ENCODE measurements at regions not wholly inside any gene's neighbourhood (a gene's known extent, or its start where the extent isn't known, plus 50 kb on each side); places are given as distances from the start of the nearest gene placed in this dataset.

GRCh38 chr5:154562244-154562880, 84.3 kb upstream of the HAND1 start:
- intact Hi-C loops (cut with micrococcal nuclease), result no loop called here
- no peak overlapping the region for H3K4me3 Mint-ChIP-seq
- CTCF ChIA-PET, result interaction anchor here (1.2 to 1.4 kb wide), 2 partner anchors 42 to 78 kb away, joined by 3 to 5 read pairs; no protein-coding TSS in a partner anchor
- H3K27me3 Mint-ChIP-seq, result peaks cover 28% of the 10 kb centered on the region
- DNase-seq (no peak), ATAC-seq (no peak)
- no peaks in the 10 kb centered on the region for H3K36me3 Mint-ChIP-seq (ENCODE audit: low read depth)
- no peak overlapping the region for H3K27ac Mint-ChIP-seq
- no peaks in the 10 kb centered on the region for H3K9me3 Mint-ChIP-seq
- POLR2A ChIA-PET, result no interaction called here
- peaks cover 3% of the 10 kb centered on the region for H3K4me1 Mint-ChIP-seq (ENCODE audit: low read depth)
- no peak for TF ChIP-seq CTCF (IDR thresholded peaks at IDR 0.05)

- ATAC-seq (no peak), DNase-seq (no peak)
- Mint-ChIP-seq H3K4me1 (ENCODE audit: low read depth) (peaks cover 3% of the 10 kb centered on the region), H3K4me3 (no peak overlapping the region), H3K9me3 (peaks cover 9% of the 10 kb centered on the region), H3K36me3 (ENCODE audit: low read depth) (no peaks in the 10 kb centered on the region), H3K27me3 (peaks cover 17% of the 10 kb centered on the region), H3K27ac (no peak overlapping the region)
- intact Hi-C loops (cut with micrococcal nuclease), result no loop called here
- POLR2A ChIA-PET, result interaction anchor here (0.7 kb wide), 1 partner anchor 705 kb away, joined by 4 read pairs; no protein-coding TSS in a partner anchor
- CTCF ChIA-PET, result no interaction called here
- no peak for TF ChIP-seq CTCF (IDR thresholded peaks at IDR 0.05)
These were observed 81.6 kb upstream of the HAND1 start for GRCh38 chr5:154559398-154560276.

- POLR2A ChIA-PET, result no interaction called here
- no peak for TF ChIP-seq CTCF (IDR thresholded peaks at IDR 0.05)
- no peak for ATAC-seq
- no peak overlapping the region for H3K4me3 Mint-ChIP-seq
- peaks cover 3% of the 10 kb centered on the region for H3K4me1 Mint-ChIP-seq (ENCODE audit: low read depth)
- CTCF ChIA-PET, result no interaction called here
- H3K9me3 Mint-ChIP-seq, result peaks cover 19% of the 10 kb centered on the region
- DNase-seq, result no peak
- peaks cover 12% of the 10 kb centered on the region for H3K27me3 Mint-ChIP-seq
- H3K27ac Mint-ChIP-seq, result no peak overlapping the region
- H3K36me3 Mint-ChIP-seq (ENCODE audit: low read depth), result peaks cover 4% of the 10 kb centered on the region
- intact Hi-C loops (cut with micrococcal nuclease), result no loop called here
These were observed 79.5 kb upstream of the HAND1 start for GRCh38 chr5:154557548-154557947.

- CTCF ChIA-PET, result no interaction called here
- TF ChIP-seq CTCF (IDR thresholded peaks at IDR 0.05), result no peak
- Mint-ChIP-seq H3K27ac (no peak overlapping the region), H3K9me3 (no peaks in the 10 kb centered on the region), H3K4me1 (ENCODE audit: low read depth) (no peaks in the 10 kb centered on the region), H3K27me3 (peaks cover 12% of the 10 kb centered on the region), H3K36me3 (ENCODE audit: low read depth) (no peaks in the 10 kb centered on the region), H3K4me3 (no peak overlapping the region)
- ATAC-seq, result no peak
- no peak for DNase-seq
- intact Hi-C loops (cut with micrococcal nuclease), result no loop called here
- POLR2A ChIA-PET, result no interaction called here
These were observed 69.5 kb upstream of the HAND1 start for GRCh38 chr5:154547551-154547950.

- Mint-ChIP-seq H3K27me3 (peaks cover 12% of the 10 kb centered on the region), H3K4me3 (no peak overlapping the region), H3K36me3 (ENCODE audit: low read depth) (no peaks in the 10 kb centered on the region), H3K4me1 (ENCODE audit: low read depth) (no peaks in the 10 kb centered on the region), H3K9me3 (no peaks in the 10 kb centered on the region), H3K27ac (no peak overlapping the region)
- ChIA-PET POLR2A (no interaction called here), CTCF (no interaction called here)
- no peak for TF ChIP-seq CTCF (IDR thresholded peaks at IDR 0.05)
- DNase-seq (no peak), ATAC-seq (no peak)
- intact Hi-C loops (cut with micrococcal nuclease), result no loop called here
These were observed 68.7 kb upstream of the HAND1 start for GRCh38 chr5:154546719-154547118.
